ENCODE measurements at regions not wholly inside any gene's neighbourhood (a gene's known extent, or its start where the extent isn't known, plus 50 kb on each side); places are given as distances from the start of the nearest gene placed in this dataset.

DNA sequence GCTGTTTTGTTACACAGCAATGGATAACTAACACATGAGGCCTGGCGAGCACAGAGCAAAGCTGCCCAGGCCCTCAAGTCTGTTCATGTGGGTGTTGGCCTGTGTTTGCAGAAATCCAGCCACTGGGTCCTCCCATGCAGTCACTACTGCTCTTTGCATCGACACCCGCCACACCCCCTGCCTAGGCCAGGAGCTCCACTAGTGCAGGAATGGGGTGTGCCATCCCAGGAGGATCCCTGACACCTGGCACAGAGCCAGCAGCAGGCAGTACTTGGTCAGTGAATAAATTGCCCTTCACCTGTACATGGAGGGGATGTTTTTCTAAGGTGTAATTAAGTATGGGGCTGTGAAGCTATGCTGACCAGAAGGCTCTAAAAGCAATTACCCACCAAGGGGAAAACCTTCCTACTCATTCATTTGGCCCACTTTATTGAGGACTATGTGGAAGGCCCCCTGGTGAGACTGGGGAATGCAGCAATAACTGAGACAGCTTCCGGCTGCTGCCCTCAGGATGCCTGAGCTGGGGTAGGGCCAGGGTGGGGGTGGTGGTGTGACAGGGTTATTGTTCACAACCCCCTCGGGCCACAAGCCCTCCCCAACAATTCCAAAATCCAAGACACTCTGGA, 160.8 kb downstream of the CRYBB2 start:
- H3K36me3 ChIP-seq (ENCODE audit: control insufficient read depth, insufficient read depth, low read length) = peaks cover 34% of the 10 kb centered on the region
- peaks cover 4% of the 10 kb centered on the region; the same call in 1 of the 2 replicates for H3K9me1 ChIP-seq (ENCODE audit: insufficient read depth, low read length)
- H3K56ac ChIP-seq (ENCODE audit: extremely low read depth, insufficient read depth, low read length) = no peak overlapping the region
- no peak overlapping the region for H3K14ac ChIP-seq (replicated peaks; ENCODE audit: low read depth, low read length)
- in situ Hi-C loops (cut with MboI; ENCODE audit: low sequenced_read_pairs) (no loop called here), intact Hi-C loops (cut with micrococcal nuclease) (no loop called here), dilution Hi-C loops (cut with HindIII; ENCODE audit: low sequenced_read_pairs, unreplicated experiment) (no loop called here)
- no peaks in the 10 kb centered on the region for H3K9me3 ChIP-seq (ENCODE audit: control insufficient read depth, insufficient read depth, low read length)
- ChIA-PET POLR2A (ENCODE audit: unreplicated experiment) (interaction anchor here (0.6 kb wide), 1 partner anchor 444 kb away, joined by 3 read pairs; no protein-coding TSS in a partner anchor), CTCF (no interaction called here)
- no peak overlapping the region for H4K8ac ChIP-seq (ENCODE audit: low read depth in 2 of 2, low read length in 2 of 2)
- no peak overlapping the region for H2BK5ac ChIP-seq (ENCODE audit: low read depth, low read length, poor library complexity, severe bottlenecking)
- no peak overlapping the region for H2AK9ac ChIP-seq (replicated peaks; ENCODE audit: low read depth, low read length, poor library complexity)
- peaks cover 19 to 35% of the 10 kb centered on the region in 2 experiments for H3K79me1 ChIP-seq (ENCODE audit: low read depth in 1 of 2, low read length in 2 of 2)
- no peak overlapping the region for H3K18ac ChIP-seq (ENCODE audit: low read depth, low read length)
- no peak overlapping the region for H3K9ac ChIP-seq (ENCODE audit: low read depth, low read length)
- no peak overlapping the region for H2BK15ac ChIP-seq (ENCODE audit: low read depth, low read length)
- H2AFZ ChIP-seq (replicated peaks; ENCODE audit: low read length, poor library complexity) = no peak overlapping the region
- H2BK120ac ChIP-seq (ENCODE audit: low read depth, low read length) = no peak overlapping the region
- no peaks in the 10 kb centered on the region for H3K4me1 ChIP-seq (ENCODE audit: control insufficient read depth, insufficient read depth, low read length)
- no peak overlapping the region for H2AK5ac ChIP-seq (ENCODE audit: low read depth, low read length)
- no peak overlapping the region for H4K91ac ChIP-seq (ENCODE audit: insufficient read depth, low read depth, low read length)
- no TSS peak for BruUV-seq (replicated peaks)
- H3K27ac ChIP-seq (ENCODE audit: insufficient read depth, low read length) = no peak overlapping the region
- no peak overlapping the region for H3K4me3 ChIP-seq (ENCODE audit: insufficient read depth, low read depth, low read length)
- H3K4ac ChIP-seq (ENCODE audit: low read depth, low read length) = no peak overlapping the region
- H2BK20ac ChIP-seq (ENCODE audit: low read depth, low read length) = no peak overlapping the region
- TF ChIP-seq SMC3 (IDR thresholded peaks at IDR 0.05; ENCODE audit: low read depth, low read length) (no peak), USF2 (IDR thresholded peaks at IDR 0.05; ENCODE audit: low read depth, low read length) (no peak), CHD1 (IDR thresholded peaks at IDR 0.05; ENCODE audit: low read depth, low read length) (no peak), RCOR1 (IDR thresholded peaks at IDR 0.05; ENCODE audit: insufficient replicate concordance, low read length) (no peak), MAZ (IDR thresholded peaks at IDR 0.05; ENCODE audit: borderline replicate concordance, low read depth, low read length) (no peak), BHLHE40 (IDR thresholded peaks at IDR 0.05; ENCODE audit: low read depth, low read length) (no peak), RAD21 (IDR thresholded peaks at IDR 0.05; ENCODE audit: low read length) (no peak), FOS (IDR thresholded peaks at IDR 0.05; ENCODE audit: low read depth, low read length) (no peak), POLR2A (IDR thresholded peaks at IDR 0.05; ENCODE audit: low read depth, low read length) (no peak), NFE2L2 (IDR thresholded peaks at IDR 0.05; ENCODE audit: low read depth, low read length) (no peak), MAFK (IDR thresholded peaks at IDR 0.05; ENCODE audit: low read depth, low read length) (no peak), MXI1 (IDR thresholded peaks at IDR 0.05; ENCODE audit: borderline replicate concordance, low read depth, low read length) (no peak)
- TF ChIP-seq, protein P1, sequence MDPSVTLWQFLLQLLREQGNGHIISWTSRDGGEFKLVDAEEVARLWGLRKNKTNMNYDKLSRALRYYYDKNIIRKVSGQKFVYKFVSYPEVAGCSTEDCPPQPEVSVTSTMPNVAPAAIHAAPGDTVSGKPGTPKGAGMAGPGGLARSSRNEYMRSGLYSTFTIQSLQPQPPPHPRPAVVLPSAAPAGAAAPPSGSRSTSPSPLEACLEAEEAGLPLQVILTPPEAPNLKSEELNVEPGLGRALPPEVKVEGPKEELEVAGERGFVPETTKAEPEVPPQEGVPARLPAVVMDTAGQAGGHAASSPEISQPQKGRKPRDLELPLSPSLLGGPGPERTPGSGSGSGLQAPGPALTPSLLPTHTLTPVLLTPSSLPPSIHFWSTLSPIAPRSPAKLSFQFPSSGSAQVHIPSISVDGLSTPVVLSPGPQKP (IDR thresholded peaks at IDR 0.05; ENCODE audit: borderline replicate concordance, low read depth, low read length) = no peak
- no peak for DNase-seq
- no peak overlapping the region for H3K4me2 ChIP-seq (ENCODE audit: low read depth, low read length)
- WGBS, 2 experiments (ENCODE audit: extremely low coverage in 2 of 2, insufficient read length in 1 of 2) = no CpG with 5 or more reads among the region's 5 CpGs
- no peaks in the 10 kb centered on the region for H3K27me3 ChIP-seq (ENCODE audit: control insufficient read depth, insufficient read depth, low read length)
- peaks cover 28% of the 10 kb centered on the region for H4K20me1 ChIP-seq (ENCODE audit: insufficient read depth, low read length)
- no peak for ATAC-seq (ENCODE audit: low read depth)
- no peak overlapping the region for H3K23ac ChIP-seq (ENCODE audit: low read depth, low read length)
- H4K5ac ChIP-seq (ENCODE audit: low read depth, low read length) = no peak overlapping the region

Measured in IMR-90 (cell line).